ENCODE measurements at regions not wholly inside any gene's neighbourhood (a gene's known extent, or its start where the extent isn't known, plus 50 kb on each side); places are given as distances from the start of the nearest gene placed in this dataset.
"Not testable (repeated sequence)": the region's sequence is repeated elsewhere in the genome, so short reads cannot be mapped to it uniquely, and the experiment has no call there.

GRCh38 chr17:70320673-70321345 is 151.5 kb downstream of the KCNJ2 start:
- no peak for DNase-seq (ENCODE audit: low read depth in 3 of 3)

GRCh38 chr17:70321352-70321751 is 152.0 kb downstream of the KCNJ2 start:
- no peak for DNase-seq (ENCODE audit: low read depth in 3 of 3)

GRCh38 chr17:70323269-70323668 is 153.9 kb downstream of the KCNJ2 start:
- no peak for DNase-seq (ENCODE audit: low read depth in 3 of 3)

GRCh38 chr17:70324031-70324430 is 154.7 kb downstream of the KCNJ2 start:
- no peak for DNase-seq (ENCODE audit: low read depth in 3 of 3)

GRCh38 chr17:70327279-70327678 is 157.9 kb downstream of the KCNJ2 start:
- DNase-seq (ENCODE audit: low read depth in 3 of 3), result no peak

DNA sequence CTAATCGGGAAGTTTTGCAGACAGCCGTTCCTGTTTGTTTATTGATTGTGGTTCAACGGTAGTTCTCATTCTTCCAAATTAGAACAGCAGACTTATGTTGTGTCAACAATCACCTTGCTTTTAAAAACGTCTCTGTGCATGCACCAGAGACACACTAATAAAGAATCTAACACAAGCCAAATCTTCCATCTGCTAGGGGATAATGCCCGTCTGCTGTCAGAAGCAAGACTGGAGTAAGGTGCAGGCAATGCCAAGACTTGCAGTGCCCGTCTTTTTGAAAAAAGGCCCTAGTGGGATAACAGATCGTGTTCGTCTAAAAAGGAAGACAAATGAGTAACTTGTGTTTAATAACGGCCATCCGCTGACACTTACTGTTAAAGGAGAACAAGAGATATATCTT is 158.4 kb downstream of the KCNJ2 start:
- no peak for DNase-seq (ENCODE audit: low read depth in 3 of 3)

GRCh38 chr17:70329721-70330120 is 160.4 kb downstream of the KCNJ2 start:
- no peak for DNase-seq (ENCODE audit: low read depth in 3 of 3)

DNA sequence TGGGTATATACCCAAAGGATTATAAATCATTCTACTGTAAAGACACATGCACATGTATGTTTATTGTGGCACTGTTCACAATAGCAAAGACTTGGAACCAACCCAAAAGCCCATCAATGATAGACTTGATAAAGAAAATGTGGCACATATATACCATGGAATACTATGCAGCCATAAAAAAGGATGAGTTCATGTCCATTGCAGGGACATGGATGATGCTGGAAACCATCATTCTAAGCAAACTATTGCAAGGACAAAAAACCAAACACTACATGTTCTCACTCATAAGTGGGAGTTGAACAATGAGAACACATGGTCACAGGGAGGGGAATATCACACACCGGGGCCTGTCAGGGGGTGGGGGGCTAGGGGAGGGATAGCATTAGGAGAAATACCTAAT is 161.7 kb downstream of the KCNJ2 start:
- not testable (repeated sequence) for DNase-seq (ENCODE audit: low read depth in 3 of 3)

- DNase-seq (ENCODE audit: low read depth in 3 of 3), result no peak
Measured at GRCh38 chr17:70332356-70333210, 163.3 kb downstream of the KCNJ2 start.

DNA sequence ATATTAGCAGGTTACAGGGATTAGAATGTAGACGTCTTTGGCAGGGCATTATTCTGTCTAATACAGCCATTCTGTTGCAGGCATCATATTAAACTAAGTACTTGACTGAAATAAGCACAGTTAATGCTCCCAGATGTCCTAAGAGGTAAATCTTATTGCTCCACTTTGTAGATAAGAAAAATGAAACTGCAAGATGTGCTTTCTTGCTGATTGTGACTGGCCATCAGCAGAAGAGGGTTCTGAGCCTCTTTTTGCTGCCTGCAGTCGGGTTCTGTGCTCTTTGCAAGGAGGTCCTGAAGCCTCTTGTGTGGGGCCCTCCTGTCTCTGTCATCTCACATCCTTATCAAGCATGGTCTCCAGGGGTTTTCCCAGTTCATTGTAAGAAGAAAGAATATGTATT is 167.1 kb downstream of the KCNJ2 start:
- DNase-seq (ENCODE audit: low read depth in 3 of 3), result no peak

- DNase-seq (ENCODE audit: low read depth in 3 of 3), result no peak
Measured at GRCh38 chr17:70338946-70339354, 169.6 kb downstream of the KCNJ2 start.

- no peak for DNase-seq (ENCODE audit: low read depth in 3 of 3)
Measured at GRCh38 chr17:70343114-70343513, 173.8 kb downstream of the KCNJ2 start.

DNA sequence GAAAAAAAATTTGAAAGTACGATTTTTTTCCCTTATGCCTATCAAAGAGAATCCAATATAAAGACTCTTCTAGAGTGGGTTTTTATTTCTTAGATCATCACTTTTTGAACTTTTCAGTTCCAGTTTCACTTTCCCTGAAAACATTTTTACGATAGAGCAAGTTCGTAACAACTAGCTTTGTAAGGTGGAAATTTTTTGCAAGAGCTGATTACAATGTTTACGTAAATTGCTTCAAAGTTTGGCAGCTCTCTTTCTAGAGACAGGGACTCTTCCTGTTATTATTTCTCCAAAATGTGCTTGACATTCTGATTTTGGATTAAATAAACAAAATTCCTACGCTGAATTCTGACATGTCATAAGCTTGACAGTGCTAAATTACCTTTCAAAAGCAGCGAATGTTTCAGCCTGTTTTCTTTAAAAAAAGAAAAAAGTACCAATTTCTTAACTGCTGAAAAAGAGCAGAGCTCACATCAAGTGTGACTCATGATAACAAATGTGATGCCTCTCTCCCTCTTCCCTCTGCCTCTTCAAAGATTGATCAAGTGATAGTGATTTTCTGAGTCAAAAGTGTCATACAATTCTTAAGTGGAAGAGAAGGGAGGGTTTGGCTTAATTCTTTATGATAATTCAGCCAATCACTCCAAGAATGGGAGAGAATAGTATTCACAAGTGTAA is 175.2 kb downstream of the KCNJ2 start:
- DNase-seq (ENCODE audit: low read depth in 3 of 3), result no peak

DNA sequence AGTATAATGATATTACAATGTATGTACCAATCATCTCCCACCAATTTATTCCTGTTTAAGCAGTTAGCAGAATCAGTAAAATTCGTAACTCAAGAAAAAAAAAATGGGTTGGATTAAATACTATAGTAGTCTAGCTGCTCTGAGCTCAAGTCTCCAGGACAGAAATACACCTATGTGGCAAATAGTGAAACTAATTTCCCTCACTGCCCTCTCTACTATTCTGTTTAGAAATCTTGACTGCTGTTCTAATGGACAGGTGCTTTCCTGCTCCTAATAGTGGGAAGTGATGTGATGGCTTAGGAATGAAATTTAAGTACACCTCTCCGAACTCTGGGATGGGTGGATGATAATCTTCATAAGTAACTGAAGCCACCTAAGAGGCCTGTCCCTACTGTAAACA is 175.7 kb downstream of the KCNJ2 start:
- DNase-seq (ENCODE audit: low read depth in 3 of 3), result no peak

DNA sequence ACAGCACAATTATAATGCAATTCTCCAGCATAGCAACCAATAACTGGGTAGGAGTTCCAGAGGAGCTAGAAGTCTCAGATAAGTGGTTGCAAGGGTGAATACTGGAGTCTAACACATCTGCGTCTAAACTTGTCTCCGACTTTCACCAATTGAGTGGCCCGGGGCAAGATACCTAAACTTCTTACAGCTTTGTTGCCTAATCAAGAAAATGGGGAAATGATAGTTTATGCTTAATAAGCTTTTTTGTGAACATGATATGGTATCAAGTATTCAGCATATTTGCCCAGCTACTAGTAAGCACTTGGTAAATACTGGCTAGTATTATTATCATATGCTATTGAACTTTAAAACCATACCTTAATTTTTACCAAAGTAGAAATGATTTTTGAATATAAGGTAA is 183.5 kb downstream of the KCNJ2 start:
- DNase-seq (ENCODE audit: low read depth in 3 of 3), result no peak

DNA sequence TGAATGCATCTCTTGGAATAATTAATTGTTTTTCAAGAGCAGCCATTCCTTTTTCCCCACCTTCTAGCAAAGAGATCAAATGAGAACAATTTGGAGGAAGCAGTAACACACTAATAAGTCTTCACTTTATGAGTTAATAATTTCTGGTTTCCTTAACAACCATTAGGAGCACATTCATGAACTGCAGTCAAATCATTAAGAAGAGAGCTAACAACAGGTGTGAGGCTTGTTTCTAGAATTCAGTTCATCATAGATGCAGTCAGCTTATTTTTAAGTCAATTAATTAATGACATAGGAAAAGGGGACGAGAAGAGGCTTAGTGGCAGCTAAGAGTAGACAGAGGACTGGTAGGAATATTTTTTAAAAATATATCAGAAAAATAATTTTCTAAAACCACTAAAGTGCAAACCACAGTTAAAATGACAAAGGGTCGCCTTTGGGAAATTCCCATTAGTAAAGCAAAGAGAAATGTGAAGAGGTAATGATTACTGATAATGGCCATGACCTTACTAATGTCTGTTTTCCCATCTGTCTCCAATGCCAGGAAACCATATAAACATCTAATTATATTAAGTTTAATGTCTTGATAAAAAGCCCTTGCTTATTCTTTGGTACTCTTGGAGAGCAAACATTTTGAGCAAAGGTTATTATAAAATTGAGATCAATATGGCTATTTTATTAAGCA is 184.2 kb downstream of the KCNJ2 start:
- DNase-seq (ENCODE audit: low read depth in 3 of 3), result no peak

DNA sequence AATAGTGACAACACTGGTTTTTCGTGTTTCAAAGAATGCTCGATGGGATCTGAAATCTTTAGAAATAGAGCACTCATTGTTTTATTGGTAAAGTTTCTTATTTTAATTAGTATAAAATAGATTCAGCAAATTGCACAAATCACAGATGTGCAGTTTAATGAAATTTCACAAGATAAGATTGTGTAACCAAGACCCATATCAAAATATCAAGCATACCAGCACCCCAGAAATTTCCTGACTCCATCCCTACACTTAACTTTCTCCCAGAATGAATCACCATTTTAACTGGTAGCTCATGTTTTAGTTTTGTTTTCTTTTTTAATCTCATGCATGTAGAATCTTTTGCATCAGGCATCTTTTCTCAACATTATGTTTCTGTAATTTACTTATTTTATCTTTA is 185.9 kb downstream of the KCNJ2 start:
- no peak for DNase-seq (ENCODE audit: low read depth in 3 of 3)

DNA sequence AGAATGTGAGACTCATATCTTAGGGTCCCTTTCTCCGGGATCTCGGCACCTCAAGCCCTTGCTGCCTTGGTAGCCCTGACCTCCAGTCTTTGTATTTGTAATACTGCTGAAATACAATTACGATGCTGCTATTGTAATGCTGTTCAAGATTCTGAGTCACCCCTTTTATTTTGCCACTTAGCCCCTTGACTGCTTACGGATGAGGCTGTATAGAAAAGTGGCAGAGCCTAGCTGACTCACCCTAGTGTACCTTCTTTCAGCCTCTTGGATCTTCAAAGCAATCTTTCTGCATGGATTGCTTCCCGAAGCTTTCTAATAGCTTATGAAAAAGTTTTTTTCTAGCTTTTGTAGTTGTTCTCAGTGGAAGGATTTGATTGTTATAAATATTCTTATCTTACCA is 187.9 kb downstream of the KCNJ2 start:
- DNase-seq (ENCODE audit: low read depth in 3 of 3), result no peak

GRCh38 chr17:70365091-70365583 is 195.8 kb downstream of the KCNJ2 start:
- no peak for DNase-seq (ENCODE audit: low read depth in 3 of 3)

- DNase-seq (ENCODE audit: low read depth in 3 of 3), result no peak
Measured at GRCh38 chr17:70366386-70366785, 197.1 kb downstream of the KCNJ2 start.

- DNase-seq (ENCODE audit: low read depth in 3 of 3), result no peak
Measured at GRCh38 chr17:70368011-70368410, 198.7 kb downstream of the KCNJ2 start.

- no peak for DNase-seq (ENCODE audit: low read depth in 3 of 3)
Measured at GRCh38 chr17:70369391-70369790, 200.1 kb downstream of the KCNJ2 start.
